ENCODE measurements at regions not wholly inside any gene's neighbourhood (a gene's known extent, or its start where the extent isn't known, plus 50 kb on each side); places are given as distances from the start of the nearest gene placed in this dataset.

GRCh38 chr15:66899555-66900350 lies 165.6 kb upstream of the SMAD3 start (continued):
- TF ChIP-seq NKRF (conservative IDR thresholded peaks at IDR 0.05) (no peak), TAF1 (IDR thresholded peaks at IDR 0.05; ENCODE audit: borderline replicate concordance, low read depth, low read length) (no peak), ESRRA (IDR thresholded peaks at IDR 0.05; ENCODE audit: low read length) (no peak), BACH1 (IDR thresholded peaks at IDR 0.05; ENCODE audit: borderline replicate concordance) (no peak)

GRCh38 chr15:66900586-66901310 lies 164.7 kb upstream of the SMAD3 start:
- 51% methylated on average over 14 of the region's 14 CpGs for WGBS (ENCODE audit: insufficient coverage, insufficient replicate concordance, low lambda C conversion rate, missing lambda C conversion rate)
- no peaks in the 10 kb centered on the region for H3K4me1 ChIP-seq (ENCODE audit: control insufficient read depth, insufficient read depth, low read length)
- no peak overlapping the region for H3K27ac ChIP-seq (ENCODE audit: control insufficient read depth, insufficient read depth)
- intact Hi-C loops (cut with micrococcal nuclease; ENCODE audit: unreplicated experiment) (no loop called here), in situ Hi-C loops (cut with MboI) (no loop called here)
- ChIA-PET CTCF (no interaction called here), SMC1A (ENCODE audit: uncharacterized antibody, unreplicated experiment) (no interaction called here), RAD21 (ENCODE audit: unreplicated experiment) (no interaction called here), POLR2A (interaction anchor here (0.5 kb wide), 1 partner anchor 1870 kb away, joined by 4 read pairs; no protein-coding TSS in a partner anchor)
- no peaks in the 10 kb centered on the region for H3K79me2 ChIP-seq (ENCODE audit: control insufficient read depth, insufficient read depth, low read length)
- H4K20me1 ChIP-seq (ENCODE audit: control insufficient read depth, insufficient read depth) = no peaks in the 10 kb centered on the region
- no TSS peak for BruUV-seq (replicated peaks)
- no peak for ATAC-seq
- no peak for DNase-seq (ENCODE audit: low read depth, low spot score)
- H2AFZ ChIP-seq (ENCODE audit: control insufficient read depth, low read depth, low read length) = no peak overlapping the region
- H3K36me3 ChIP-seq (ENCODE audit: control insufficient read depth in 2 of 2, insufficient read depth in 2 of 2, low read length in 1 of 2) = no peaks in the 10 kb centered on the region
- H3K4me3 ChIP-seq = no peak overlapping the region
- no peak overlapping the region for H3K9ac ChIP-seq (ENCODE audit: control insufficient read depth, insufficient read depth, low read length)
- H3K27me3 ChIP-seq (replicated peaks in 1 of 2; ENCODE audit: control insufficient read depth in 2 of 2, insufficient read depth in 2 of 2, low read length in 1 of 2) = no peaks in the 10 kb centered on the region
- FAIRE-seq = no peak
- H3K9me3 ChIP-seq (replicated peaks; ENCODE audit: control insufficient read depth, insufficient read depth, low read length) = no peaks in the 10 kb centered on the region
- no peak overlapping the region for H3K4me2 ChIP-seq (ENCODE audit: control insufficient read depth, insufficient read depth)
- TF ChIP-seq ZZZ3 (IDR thresholded peaks at IDR 0.05; ENCODE audit: control insufficient read depth, insufficient read length, low read depth) (no peak), BACH1 (IDR thresholded peaks at IDR 0.05; ENCODE audit: borderline replicate concordance) (no peak), NFIC (IDR thresholded peaks at IDR 0.05; ENCODE audit: low read depth, low read length) (no peak), RAD51 (IDR thresholded peaks at IDR 0.05) (no peak), ZNF274 (IDR thresholded peaks at IDR 0.05; ENCODE audit: insufficient read depth, insufficient read length) (no peak), POLR2A (IDR thresholded peaks at IDR 0.05; ENCODE audit: low read depth, low read length) (no peak), SKIL (IDR thresholded peaks at IDR 0.05; ENCODE audit: low read depth, poor library complexity, severe bottlenecking) (no peak), SP1 (IDR thresholded peaks at IDR 0.05; ENCODE audit: low read depth, low read length) (no peak), SMAD5 (IDR thresholded peaks at IDR 0.05; ENCODE audit: low read depth) (no peak), RUNX3 (IDR thresholded peaks at IDR 0.05; ENCODE audit: low read length) (no peak), GATAD2B (conservative IDR thresholded peaks at IDR 0.05; ENCODE audit: low read depth) (no peak), TAF1 (IDR thresholded peaks at IDR 0.05; ENCODE audit: borderline replicate concordance, low read depth, low read length) (no peak), SRF (IDR thresholded peaks at IDR 0.05; ENCODE audit: low read depth in 2 of 2, low read length in 2 of 2) (no peak)
